ENCODE measurements at regions not wholly inside any gene's neighbourhood (a gene's known extent, or its start where the extent isn't known, plus 50 kb on each side); places are given as distances from the start of the nearest gene placed in this dataset.

- TF ChIP-seq CTCF (conservative IDR thresholded peaks at IDR 0.05) (no peak), EZH2 (IDR thresholded peaks at IDR 0.05; ENCODE audit: low read depth) (no peak)
These were observed 151.8 kb downstream of the SMIM20 start for GRCh38 chr4:26065833-26066232.

Data from PC-9 (cell line).